PC-9 (cell line): ENCODE measurements at regions not wholly inside any gene's neighbourhood (a gene's known extent, or its start where the extent isn't known, plus 50 kb on each side); places are given as distances from the start of the nearest gene placed in this dataset.
"Not testable (repeated sequence)": the region's sequence is repeated elsewhere in the genome, so short reads cannot be mapped to it uniquely, and the experiment has no call there.

Experiments
- BruUV-seq: library from RNA; stranded (reverse); fragments of 400-500 nt; replicated peaks from 2 replicates; lab custom pipeline; 2021; lab: Mats Ljungman, UMichigan
- CTCF ChIA-PET: fragments of 300-600 bp; sonication (Branson Sonifier 250); formaldehyde crosslinking; loops from one replicate; lab custom pipeline; 2022; ENCODE audit warnings: antibody characterized with exemption; lab: Charles Lee
- POLR2A ChIA-PET: fragments of 300-600 bp; sonication (Branson Sonifier 250); formaldehyde crosslinking; loops from one replicate; lab custom pipeline; 2022; ENCODE audit warnings: antibody characterized with exemption; ENCODE audit not compliant: unreplicated experiment; lab: Charles Lee
- DNase-seq, 2 experiments: peaks; one replicate each; pipeline versions ENCODE4 v3.0.0 to v3.0.0-alpha.2; 2015 to 2022; ENCODE audit warnings: mixed read lengths in 1 of 2
- H2AFZ ChIP-seq: fragments of 200-600 bp; sonication (generic); 2 replicates; pipeline ENCODE4 v1.8.1; 2017; ENCODE audit warnings: antibody characterized with exemption
- H3F3A ChIP-seq: fragments of 200-600 bp; sonication (generic); 2 replicates; pipeline ENCODE4 v1.8.1; 2017; ENCODE audit warnings: antibody characterized with exemption, mild to moderate bottlenecking, low read depth; ENCODE audit not compliant: insufficient read depth
- H3K27ac ChIP-seq: fragments of 200-600 bp; sonication (generic); 2 replicates; pipeline ENCODE4 v1.6.1; 2016; ENCODE audit warnings: mixed run types
- H3K27me3 ChIP-seq: fragments of 200-600 bp; sonication (generic); 2 replicates; pipeline ENCODE4 v1.6.1; 2016; ENCODE audit warnings: low read depth, mixed run types; ENCODE audit not compliant: insufficient read depth
- H3K36me3 ChIP-seq: fragments of 200-600 bp; sonication (generic); 2 replicates; pipeline ENCODE4 v1.6.1; 2016; ENCODE audit warnings: low read depth, mixed run types
- H3K4me1 ChIP-seq: fragments of 200-600 bp; sonication (generic); replicated peaks from 2 replicates; pipeline ENCODE4 v1.6.1; 2016; ENCODE audit warnings: mixed run types; ENCODE audit not compliant: insufficient read depth
- H3K4me2 ChIP-seq: fragments of 200-600 bp; sonication (generic); 2 replicates; pipeline ENCODE4 v1.6.1; 2017; ENCODE audit warnings: mixed run types
- H3K4me3 ChIP-seq: fragments of 200-600 bp; sonication (generic); 2 replicates; pipeline ENCODE4 v1.6.1; 2016; ENCODE audit warnings: mixed run types
- H3K79me2 ChIP-seq: fragments of 200-600 bp; sonication (generic); 2 replicates; pipeline ENCODE4 v1.6.1; 2017; ENCODE audit warnings: low read depth, mixed run types
- H3K9me2 ChIP-seq: fragments of 200-600 bp; sonication (generic); 2 replicates; pipeline ENCODE4 v1.8.1; 2017; ENCODE audit warnings: mild to moderate bottlenecking; ENCODE audit not compliant: insufficient read depth
- H3K9me3 ChIP-seq: fragments of 200-600 bp; sonication (generic); 2 replicates; pipeline ENCODE4 v1.8.1; 2016; ENCODE audit warnings: low read depth; ENCODE audit not compliant: insufficient read depth
- H4K20me1 ChIP-seq: fragments of 200-600 bp; sonication (generic); 2 replicates; pipeline ENCODE4 v1.8.1; 2017; ENCODE audit not compliant: insufficient read depth
- CTCF ChIP-seq: fragments of 200-600 bp; sonication (generic); conservative IDR thresholded peaks from 2 replicates; pipeline ENCODE4 v1.6.1; 2017; ENCODE audit warnings: mixed run types, antibody characterized with exemption, mild to moderate bottlenecking, moderate library complexity
- EZH2 ChIP-seq: fragments of 200-600 bp; sonication (generic); IDR thresholded peaks from 2 replicates; pipeline ENCODE4 v1.8.0; 2017; ENCODE audit warnings: antibody characterized with exemption, low read depth
- intact Hi-C: fragments of 100-400 bp; cut with micrococcal nuclease; formaldehyde crosslinking; loops from one replicate; pipeline ENCODE4 v1.10.0; 2022; ENCODE audit not compliant: unreplicated experiment

GRCh38 chr20:5480824-5481600 lies 129.8 kb downstream of the GPCPD1 start:
- intact Hi-C loops = no loop called here
- ChIA-PET CTCF (no interaction called here), POLR2A (no interaction called here)
- no TSS peak for BruUV-seq
- TF ChIP-seq EZH2 = no peak
- no peak for TF ChIP-seq CTCF
- H3K4me2 ChIP-seq = no peak overlapping the region
- H3K4me3 ChIP-seq = no peak overlapping the region
- H2AFZ ChIP-seq = no peak overlapping the region
- no peaks in the 10 kb centered on the region for H3K4me1 ChIP-seq
- no peaks in the 10 kb centered on the region for H3K36me3 ChIP-seq
- H3K27ac ChIP-seq = no peak overlapping the region
- H3K9me2 ChIP-seq = no peaks in the 10 kb centered on the region
- peaks cover 86% of the 10 kb centered on the region for H3K27me3 ChIP-seq
- H4K20me1 ChIP-seq = no peaks in the 10 kb centered on the region
- no peaks in the 10 kb centered on the region for H3F3A ChIP-seq
- H3K79me2 ChIP-seq = no peaks in the 10 kb centered on the region
- no peaks in the 10 kb centered on the region for H3K9me3 ChIP-seq
- DNase-seq = no peak

- Histone ChIP-seq H3K4me2 (no peak overlapping the region), H3K79me2 (no peaks in the 10 kb centered on the region), H3K4me3 (no peak overlapping the region), H3K27me3 (peaks cover 65% of the 10 kb centered on the region), H3K4me1 (no peaks in the 10 kb centered on the region), H3K36me3 (no peaks in the 10 kb centered on the region), H3K27ac (no peak overlapping the region), H4K20me1 (no peaks in the 10 kb centered on the region), H3F3A (no peaks in the 10 kb centered on the region), H3K9me2 (no peaks in the 10 kb centered on the region), H2AFZ (no peak overlapping the region), H3K9me3 (no peaks in the 10 kb centered on the region)
- no TSS peak for BruUV-seq
- intact Hi-C loops = no loop called here
- no peak for DNase-seq
- ChIA-PET POLR2A (no interaction called here), CTCF (no interaction called here)
- TF ChIP-seq CTCF = no peak
- TF ChIP-seq EZH2 = no peak
Observed at GRCh38 chr20:5474646-5475550, 135.9 kb downstream of the GPCPD1 start.

GRCh38 chr20:5471866-5472265 lies 138.9 kb downstream of the GPCPD1 start:
- H3K27ac ChIP-seq, H3K4me3 ChIP-seq, CTCF ChIA-PET, H3K9me3 ChIP-seq, POLR2A ChIA-PET, H3K36me3 ChIP-seq, H3K9me2 ChIP-seq, intact Hi-C loops, H3K79me2 ChIP-seq, H3K4me2 ChIP-seq, H3F3A ChIP-seq, BruUV-seq, DNase-seq, H4K20me1 ChIP-seq, H2AFZ ChIP-seq, H3K4me1 ChIP-seq: not testable (repeated sequence)
- H3K27me3 ChIP-seq = peaks cover 66% of the 10 kb centered on the region
